ENCODE measurements at regions not wholly inside any gene's neighbourhood (a gene's known extent, or its start where the extent isn't known, plus 50 kb on each side); places are given as distances from the start of the nearest gene placed in this dataset.

- TF ChIP-seq CTCF (IDR thresholded peaks at IDR 0.05; ENCODE audit: insufficient read depth, low read length, poor library complexity, severe bottlenecking), result no peak
- Histone ChIP-seq H3K36me3 (ENCODE audit: control insufficient read depth, insufficient read depth, low read length) (no peaks in the 10 kb centered on the region), H3K4me3 (replicated peaks; ENCODE audit: low read depth, low read length) (no peak overlapping the region), H3K27me3 (replicated peaks; ENCODE audit: control insufficient read depth, insufficient read depth, low read length) (no peaks in the 10 kb centered on the region; the same call in 1 of the 2 replicates)
- DNase-seq (ENCODE audit: extremely low read depth, insufficient read length), result no peak
Measured at GRCh38 chr1:228882771-228883450, 147.6 kb downstream of the RHOU start.

- Histone ChIP-seq H3K27me3 (replicated peaks; ENCODE audit: control insufficient read depth, insufficient read depth, low read length) (no peaks in the 10 kb centered on the region; the same call in 1 of the 2 replicates), H3K4me3 (replicated peaks; ENCODE audit: low read depth, low read length) (no peak overlapping the region), H3K36me3 (ENCODE audit: control insufficient read depth, insufficient read depth, low read length) (no peaks in the 10 kb centered on the region)
- DNase-seq (ENCODE audit: extremely low read depth, insufficient read length), result no peak
- TF ChIP-seq CTCF (IDR thresholded peaks at IDR 0.05; ENCODE audit: insufficient read depth, low read length, poor library complexity, severe bottlenecking), result no peak
Measured at GRCh38 chr1:228883535-228883934, 148.3 kb downstream of the RHOU start.

- Histone ChIP-seq H3K27me3 (replicated peaks; ENCODE audit: control insufficient read depth, insufficient read depth, low read length) (no peaks in the 10 kb centered on the region; the same call in 1 of the 2 replicates), H3K4me3 (replicated peaks; ENCODE audit: low read depth, low read length) (no peak overlapping the region), H3K36me3 (ENCODE audit: control insufficient read depth, insufficient read depth, low read length) (no peaks in the 10 kb centered on the region)
- no peak for DNase-seq (ENCODE audit: extremely low read depth, insufficient read length)
- TF ChIP-seq CTCF (IDR thresholded peaks at IDR 0.05; ENCODE audit: insufficient read depth, low read length, poor library complexity, severe bottlenecking), result no peak
Measured at GRCh38 chr1:228884196-228884595, 148.9 kb downstream of the RHOU start.

GRCh38 chr1:228884615-228885566 is 149.6 kb downstream of the RHOU start:
- DNase-seq (ENCODE audit: extremely low read depth, insufficient read length), result no peak
- Histone ChIP-seq H3K27me3 (replicated peaks; ENCODE audit: control insufficient read depth, insufficient read depth, low read length) (no peaks in the 10 kb centered on the region; the same call in 1 of the 2 replicates), H3K36me3 (ENCODE audit: control insufficient read depth, insufficient read depth, low read length) (no peaks in the 10 kb centered on the region), H3K4me3 (replicated peaks; ENCODE audit: low read depth, low read length) (no peak overlapping the region)
- TF ChIP-seq CTCF (IDR thresholded peaks at IDR 0.05; ENCODE audit: insufficient read depth, low read length, poor library complexity, severe bottlenecking), result no peak

GRCh38 chr1:228885845-228886244 is 150.6 kb downstream of the RHOU start:
- no peaks in the 10 kb centered on the region for H3K36me3 ChIP-seq (ENCODE audit: control insufficient read depth, insufficient read depth, low read length)
- no peak for DNase-seq (ENCODE audit: extremely low read depth, insufficient read length)
- no peaks in the 10 kb centered on the region; the same call in 1 of the 2 replicates for H3K27me3 ChIP-seq (replicated peaks; ENCODE audit: control insufficient read depth, insufficient read depth, low read length)
- no peak for TF ChIP-seq CTCF (IDR thresholded peaks at IDR 0.05; ENCODE audit: insufficient read depth, low read length, poor library complexity, severe bottlenecking)
- no peak overlapping the region for H3K4me3 ChIP-seq (replicated peaks; ENCODE audit: low read depth, low read length)
